ENCODE measurements at regions not wholly inside any gene's neighbourhood (a gene's known extent, or its start where the extent isn't known, plus 50 kb on each side); places are given as distances from the start of the nearest gene placed in this dataset.

DNA sequence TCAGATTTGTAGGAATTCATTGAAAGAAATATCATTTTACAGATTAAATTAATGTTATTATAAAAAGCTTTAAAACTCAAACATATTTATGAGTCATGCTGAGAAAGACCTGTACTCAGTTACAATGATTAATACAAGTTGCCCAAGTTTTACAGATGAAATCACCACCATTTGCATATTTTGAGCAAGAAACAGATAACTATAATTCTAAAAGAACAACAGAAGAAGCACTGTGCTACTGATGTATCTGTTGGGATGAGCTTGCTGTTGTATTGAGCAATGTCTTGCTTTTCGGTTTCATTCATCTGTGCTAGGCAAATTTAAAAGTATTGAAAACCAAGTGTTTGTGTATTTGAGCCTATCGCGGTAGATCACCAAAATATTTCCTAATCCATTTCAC, 1589.1 kb upstream of the ZEB2 start:
- TF ChIP-seq, protein P1, sequence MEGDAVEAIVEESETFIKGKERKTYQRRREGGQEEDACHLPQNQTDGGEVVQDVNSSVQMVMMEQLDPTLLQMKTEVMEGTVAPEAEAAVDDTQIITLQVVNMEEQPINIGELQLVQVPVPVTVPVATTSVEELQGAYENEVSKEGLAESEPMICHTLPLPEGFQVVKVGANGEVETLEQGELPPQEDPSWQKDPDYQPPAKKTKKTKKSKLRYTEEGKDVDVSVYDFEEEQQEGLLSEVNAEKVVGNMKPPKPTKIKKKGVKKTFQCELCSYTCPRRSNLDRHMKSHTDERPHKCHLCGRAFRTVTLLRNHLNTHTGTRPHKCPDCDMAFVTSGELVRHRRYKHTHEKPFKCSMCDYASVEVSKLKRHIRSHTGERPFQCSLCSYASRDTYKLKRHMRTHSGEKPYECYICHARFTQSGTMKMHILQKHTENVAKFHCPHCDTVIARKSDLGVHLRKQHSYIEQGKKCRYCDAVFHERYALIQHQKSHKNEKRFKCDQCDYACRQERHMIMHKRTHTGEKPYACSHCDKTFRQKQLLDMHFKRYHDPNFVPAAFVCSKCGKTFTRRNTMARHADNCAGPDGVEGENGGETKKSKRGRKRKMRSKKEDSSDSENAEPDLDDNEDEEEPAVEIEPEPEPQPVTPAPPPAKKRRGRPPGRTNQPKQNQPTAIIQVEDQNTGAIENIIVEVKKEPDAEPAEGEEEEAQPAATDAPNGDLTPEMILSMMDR (IDR thresholded peaks at IDR 0.05; ENCODE audit: low read depth, low read length, missing control alignments) = no peak
- no peak for DNase-seq (ENCODE audit: extremely low read depth, low read depth)
- no peak overlapping the region for H3K4me3 ChIP-seq (replicated peaks; ENCODE audit: low read depth, low read length)

DNA sequence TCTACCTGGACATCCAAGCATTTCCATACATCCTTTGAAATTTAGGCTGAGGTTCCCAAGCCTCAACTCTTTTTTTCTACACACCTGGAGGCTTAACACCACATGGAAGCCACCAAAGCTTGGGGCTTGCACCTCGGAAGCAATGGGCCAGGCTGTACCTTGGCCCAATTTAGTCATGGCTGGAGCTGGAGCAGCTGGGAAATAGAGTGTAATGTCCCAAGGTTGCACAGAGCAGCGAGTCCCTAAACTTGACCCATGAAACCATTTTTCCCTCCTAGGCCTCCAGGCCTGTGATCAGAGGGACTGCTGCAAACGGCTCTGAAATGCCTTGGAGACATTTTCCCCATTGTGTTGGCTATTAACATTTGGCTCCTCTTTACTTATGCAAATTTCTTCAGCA, 1574.3 kb upstream of the ZEB2 start:
- TF ChIP-seq, protein P1 (IDR thresholded peaks at IDR 0.05; ENCODE audit: low read depth, low read length, missing control alignments) = no peak
- no peak overlapping the region for H3K4me3 ChIP-seq (replicated peaks; ENCODE audit: low read depth, low read length)
- DNase-seq (ENCODE audit: extremely low read depth, low read depth) = no peak

DNA sequence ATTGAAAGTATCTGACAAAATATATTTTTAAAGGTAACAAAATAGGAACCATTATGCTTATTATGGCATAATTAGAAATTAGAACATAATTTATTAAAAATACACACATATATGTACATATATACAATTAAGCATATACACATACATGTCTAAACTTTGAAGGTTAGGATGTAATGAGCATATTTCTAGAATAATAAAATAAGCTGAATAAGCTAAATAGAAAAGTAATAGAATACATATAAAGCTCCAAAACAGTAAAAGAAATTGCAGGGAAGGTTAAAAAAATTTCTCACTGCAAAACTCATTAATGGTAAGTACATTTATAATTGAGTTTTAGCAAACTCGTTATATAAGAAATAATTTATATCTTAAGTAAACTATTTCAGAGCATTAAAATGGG, 1561.5 kb upstream of the ZEB2 start:
- no peak overlapping the region for H3K4me3 ChIP-seq (replicated peaks; ENCODE audit: low read depth, low read length)
- DNase-seq (ENCODE audit: extremely low read depth, low read depth) = no peak
- TF ChIP-seq, protein P1 (IDR thresholded peaks at IDR 0.05; ENCODE audit: low read depth, low read length, missing control alignments) = no peak

DNA sequence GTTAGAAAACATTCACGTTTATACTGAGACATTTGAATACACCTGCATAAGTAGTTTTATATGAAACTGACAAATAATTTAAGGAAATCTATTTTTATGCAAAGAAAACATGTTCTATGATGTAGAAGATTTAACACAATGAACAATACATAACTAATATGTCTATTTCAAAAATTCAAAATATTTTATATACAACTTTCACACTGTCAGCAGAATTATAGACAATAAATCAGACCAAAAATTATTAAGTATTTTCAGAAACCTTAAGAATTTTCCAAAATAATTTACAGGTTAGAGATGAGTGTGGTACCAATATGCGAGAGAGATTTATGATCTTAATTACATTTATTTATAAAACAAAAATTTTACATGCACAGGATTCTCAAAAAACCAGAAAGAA, 1561.0 kb upstream of the ZEB2 start:
- no peak for DNase-seq (ENCODE audit: extremely low read depth, low read depth)
- no peak overlapping the region for H3K4me3 ChIP-seq (replicated peaks; ENCODE audit: low read depth, low read length)
- TF ChIP-seq, protein P1 (IDR thresholded peaks at IDR 0.05; ENCODE audit: low read depth, low read length, missing control alignments) = no peak

DNA sequence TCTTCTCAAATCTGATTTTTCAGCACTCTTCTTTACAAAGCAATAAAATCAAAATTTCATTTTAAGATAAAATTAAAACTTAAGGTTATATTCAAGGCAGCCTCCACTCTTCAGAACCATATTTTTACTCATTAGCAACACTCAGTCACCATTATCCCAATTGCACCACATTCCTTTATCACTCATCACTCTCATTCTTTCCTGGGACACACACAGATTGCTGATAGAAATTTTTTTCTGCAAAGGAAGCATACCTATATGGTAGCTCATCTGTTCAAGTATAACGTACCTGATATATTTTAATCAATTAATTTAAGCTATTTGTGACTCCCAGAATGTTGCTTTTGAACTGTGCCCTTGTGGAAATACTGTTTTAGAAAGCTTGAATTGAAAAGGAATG, 1559.3 kb upstream of the ZEB2 start:
- H3K4me3 ChIP-seq (replicated peaks; ENCODE audit: low read depth, low read length) = no peak overlapping the region
- TF ChIP-seq, protein P1 (IDR thresholded peaks at IDR 0.05; ENCODE audit: low read depth, low read length, missing control alignments) = no peak
- no peak for DNase-seq (ENCODE audit: extremely low read depth, low read depth)

DNA sequence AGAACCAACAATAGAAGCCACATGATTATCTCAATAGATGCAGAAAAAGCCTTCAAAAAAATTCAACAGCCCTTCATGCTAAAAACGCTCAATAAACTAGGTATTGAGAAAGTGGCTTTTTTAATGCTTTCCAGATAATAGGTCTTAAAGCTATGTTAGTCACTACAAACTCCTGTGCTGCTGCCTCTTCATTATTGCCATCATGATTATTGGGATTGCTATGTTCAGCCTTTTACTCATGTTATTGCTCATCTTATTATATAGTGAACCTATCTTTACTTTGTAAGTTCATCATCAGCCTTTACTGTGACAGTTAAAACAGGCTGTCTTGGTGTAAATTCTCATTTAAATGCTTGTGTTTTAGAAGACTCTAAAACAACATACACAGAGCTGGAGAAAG, 1557.2 kb upstream of the ZEB2 start:
- no peak overlapping the region for H3K4me3 ChIP-seq (replicated peaks; ENCODE audit: low read depth, low read length)
- DNase-seq (ENCODE audit: extremely low read depth, low read depth) = no peak
- TF ChIP-seq, protein P1 (IDR thresholded peaks at IDR 0.05; ENCODE audit: low read depth, low read length, missing control alignments) = no peak

DNA sequence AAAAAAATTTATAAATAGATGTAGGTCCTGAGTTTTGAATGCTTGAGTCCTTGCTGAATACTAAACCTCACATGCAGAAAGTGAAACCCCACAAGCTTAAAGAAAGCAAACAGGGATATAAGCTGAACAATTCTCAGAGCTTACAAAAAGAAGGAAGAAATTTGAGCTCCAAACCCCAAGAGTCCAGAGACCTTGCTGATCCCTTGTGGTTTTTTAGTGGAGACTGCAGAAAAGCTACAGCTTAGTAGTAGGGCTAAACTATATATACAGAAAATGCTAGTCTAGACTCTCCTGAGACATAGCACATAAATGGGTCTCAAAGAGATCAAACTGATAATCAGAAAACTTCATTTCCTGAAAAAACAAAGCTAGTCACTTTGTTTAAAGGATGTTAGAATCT, 1548.1 kb upstream of the ZEB2 start:
- H3K4me3 ChIP-seq (replicated peaks; ENCODE audit: low read depth, low read length) = no peak overlapping the region
- DNase-seq (ENCODE audit: extremely low read depth, low read depth) = no peak
- TF ChIP-seq, protein P1 (IDR thresholded peaks at IDR 0.05; ENCODE audit: low read depth, low read length, missing control alignments) = no peak

Measured in HFF-Myc (cell line).